NAMALWA (cell line): ENCODE measurements at regions not wholly inside any gene's neighbourhood (a gene's known extent, or its start where the extent isn't known, plus 50 kb on each side); places are given as distances from the start of the nearest gene placed in this dataset.
"Not testable (repeated sequence)": the region's sequence is repeated elsewhere in the genome, so short reads cannot be mapped to it uniquely, and the experiment has no call there.

Source experiments
- DNase-seq: peaks from one replicate; pipeline ENCODE4 v3.0.0-alpha.2; 2015; ENCODE audit warnings: low spot score

DNA sequence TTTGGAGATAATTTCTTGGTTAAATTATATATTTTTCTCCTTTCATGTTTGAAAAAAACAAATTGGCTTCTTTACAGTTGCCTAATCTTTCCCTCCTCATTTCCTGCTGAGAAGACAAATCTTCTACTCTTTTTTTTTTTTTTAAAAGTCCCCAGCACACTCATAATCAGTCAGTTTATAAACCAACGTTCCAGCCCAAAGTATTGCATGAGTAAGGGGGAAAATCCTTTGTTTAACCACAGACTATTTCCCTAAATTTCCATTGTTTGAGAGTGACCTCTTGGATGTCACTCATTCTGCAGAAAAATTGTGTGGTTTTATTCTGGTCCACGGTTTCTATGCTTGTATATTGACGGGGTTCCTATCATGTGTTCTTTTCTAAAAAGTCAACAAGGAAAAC lies 55.1 kb upstream of the TLR4 start:
- DNase-seq, result no peak

DNA sequence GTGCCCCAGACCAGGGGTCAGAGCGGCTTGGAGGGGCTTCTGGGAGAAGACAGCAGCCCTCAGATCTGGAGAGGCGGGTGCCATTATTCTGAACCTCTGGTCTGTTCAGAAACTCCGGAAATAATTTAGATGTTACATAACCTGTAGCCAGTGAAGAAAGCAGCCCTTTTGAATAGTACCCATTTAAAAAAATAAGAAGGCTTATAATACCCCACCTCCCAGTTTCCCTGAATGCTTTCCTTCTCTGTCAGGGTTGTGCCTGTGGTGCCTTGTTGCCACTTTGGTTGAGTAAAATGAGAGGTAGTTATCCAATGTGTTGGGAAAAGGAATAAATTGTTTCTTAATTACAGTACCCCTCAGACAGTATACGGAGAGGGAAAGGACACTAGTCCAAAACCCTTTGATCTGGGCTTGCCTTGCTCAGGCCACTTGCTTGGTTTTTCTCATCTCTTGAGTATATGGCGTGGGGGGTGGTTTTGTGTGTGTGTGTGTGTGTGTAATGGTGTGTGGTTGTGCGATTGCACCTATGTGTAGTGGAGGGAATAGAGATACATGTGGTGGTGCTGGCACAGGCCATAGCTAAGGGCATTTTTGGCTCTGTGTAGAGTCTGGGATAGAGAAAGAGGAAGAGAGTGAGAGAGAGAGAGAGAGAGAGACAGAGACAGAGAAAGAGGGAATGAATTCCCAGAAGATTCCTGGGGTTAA lies 59.1 kb upstream of the TLR4 start:
- DNase-seq, result no peak

GRCh38 chr9:117644133-117644931 lies 59.9 kb upstream of the TLR4 start:
- peak; percentile 76 for DNase-seq

DNA sequence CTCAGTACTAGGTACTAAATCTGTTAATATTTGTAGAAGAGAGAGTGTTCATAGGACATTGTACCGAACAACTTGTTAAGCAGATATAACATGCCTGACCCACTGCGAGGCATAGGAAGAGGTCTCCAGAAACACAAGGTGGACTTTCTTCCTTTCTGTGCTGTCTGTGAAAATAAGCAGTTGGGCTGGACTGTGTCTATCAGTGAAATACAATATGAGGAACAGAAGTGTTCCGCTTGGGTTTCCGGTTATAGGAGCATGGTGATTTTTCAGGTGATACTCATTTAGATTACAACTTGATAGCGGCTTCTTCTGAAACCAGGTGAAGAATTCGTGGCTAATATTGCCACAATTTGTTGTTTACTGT lies 60.9 kb upstream of the TLR4 start:
- no peak for DNase-seq

GRCh38 chr9:117642571-117643287 lies 61.5 kb upstream of the TLR4 start:
- not testable (repeated sequence) for DNase-seq

- no peak for DNase-seq
These were observed 67.5 kb upstream of the TLR4 start for GRCh38 chr9:117636681-117637080.

DNA sequence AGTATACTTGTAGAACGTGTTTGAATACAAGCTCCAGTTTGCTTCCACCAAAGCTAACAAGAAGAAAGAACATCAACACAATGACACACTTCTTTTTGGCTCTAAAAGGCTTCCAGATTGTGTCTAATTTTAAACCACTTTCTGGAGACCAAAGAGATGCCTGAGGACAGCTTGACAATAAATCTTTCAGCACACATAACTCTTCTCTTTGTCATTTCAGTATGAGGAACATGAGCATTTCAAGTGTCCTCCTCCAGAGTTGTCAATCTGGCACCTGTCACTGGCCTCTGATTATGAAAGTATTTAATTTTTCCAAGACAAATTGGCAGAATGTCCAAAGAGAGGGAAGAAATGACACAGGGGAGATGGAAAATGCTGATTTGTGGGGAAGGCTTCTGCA lies 79.0 kb upstream of the TLR4 start:
- no peak for DNase-seq

DNA sequence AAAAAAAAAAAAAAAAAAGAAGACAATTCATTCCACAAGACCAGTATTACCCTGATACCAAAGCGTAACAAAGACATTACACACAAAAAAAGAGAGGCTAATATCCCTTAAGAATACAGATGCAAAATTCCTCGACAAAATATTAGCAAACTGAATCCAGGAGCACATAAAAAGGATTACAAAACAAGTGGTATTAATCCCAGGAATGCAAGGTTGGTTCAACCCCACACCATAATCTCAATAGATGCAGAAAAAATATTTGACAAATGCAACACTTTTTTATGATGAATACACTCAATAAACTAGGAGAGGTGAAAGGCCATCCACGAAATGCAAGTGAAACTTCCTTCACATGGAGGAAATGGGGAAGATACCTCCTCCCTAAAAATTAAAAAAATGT lies 80.1 kb upstream of the TLR4 start:
- DNase-seq, result no peak

- peak; percentile 3 for DNase-seq
These were observed 81.9 kb upstream of the TLR4 start for GRCh38 chr9:117622347-117622746.

GRCh38 chr9:117616431-117616831 lies 87.8 kb upstream of the TLR4 start:
- no peak for DNase-seq

- DNase-seq, result no peak
These were observed 91.9 kb upstream of the TLR4 start for GRCh38 chr9:117612317-117612716.

GRCh38 chr9:117597977-117598376 lies 106.2 kb upstream of the TLR4 start:
- DNase-seq, result no peak

DNA sequence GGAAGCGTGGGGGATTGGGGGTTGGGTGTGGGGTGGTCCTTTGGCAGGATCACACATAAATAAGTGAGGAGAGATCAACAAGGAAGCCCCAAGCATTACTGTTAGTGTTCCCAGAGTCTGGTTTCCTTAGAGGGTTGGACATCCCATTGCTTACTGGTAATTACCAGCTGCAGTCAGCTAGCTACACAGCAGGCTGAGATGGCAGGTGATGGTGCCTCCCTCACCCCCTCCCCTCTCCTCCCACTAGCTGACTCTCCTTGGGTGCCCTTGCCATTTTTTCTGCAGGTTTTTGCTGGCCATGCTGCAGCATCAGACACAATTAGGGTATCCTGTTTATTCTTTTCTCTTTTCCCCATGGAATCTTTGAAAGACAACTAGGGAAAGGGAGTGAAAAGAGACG lies 107.5 kb upstream of the TLR4 start:
- no peak for DNase-seq

DNA sequence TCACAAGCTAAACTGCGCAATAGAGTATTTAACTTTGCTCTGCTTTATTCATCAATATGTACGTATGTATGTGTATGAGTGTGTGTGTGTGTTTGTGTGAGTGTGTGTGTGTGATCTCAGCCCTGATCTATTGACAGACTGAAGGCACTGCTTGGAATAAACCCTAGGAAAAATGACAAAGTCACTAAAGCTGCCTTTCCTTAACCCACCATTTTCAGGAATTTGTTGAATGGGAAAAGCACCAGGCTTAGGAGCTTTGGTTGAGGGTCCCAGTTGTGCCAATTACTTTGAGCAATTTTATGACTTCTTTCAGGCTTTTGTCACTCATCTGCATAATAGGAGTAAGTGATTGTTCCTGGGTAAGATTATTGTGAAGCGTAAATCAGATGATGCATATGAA lies 108.6 kb upstream of the TLR4 start:
- no peak for DNase-seq

DNA sequence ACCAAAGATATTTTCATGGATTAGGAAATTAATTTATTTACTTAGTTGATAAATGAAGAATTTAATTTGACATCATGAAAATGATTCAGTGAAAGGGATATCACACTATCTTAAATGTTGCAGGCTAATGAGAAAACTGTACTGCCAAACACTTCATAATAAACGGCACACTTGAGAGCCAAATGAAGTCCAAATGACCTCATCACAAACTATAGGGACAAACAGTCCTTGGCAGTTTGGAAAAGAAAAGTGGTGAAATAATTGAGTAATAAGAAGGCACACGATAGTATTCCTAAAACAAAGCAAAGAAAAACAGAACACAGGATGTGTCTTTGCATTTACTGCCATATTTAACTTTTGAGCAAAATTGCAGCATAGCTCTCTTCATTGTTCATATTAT lies 116.9 kb upstream of the TLR4 start:
- no peak for DNase-seq

DNA sequence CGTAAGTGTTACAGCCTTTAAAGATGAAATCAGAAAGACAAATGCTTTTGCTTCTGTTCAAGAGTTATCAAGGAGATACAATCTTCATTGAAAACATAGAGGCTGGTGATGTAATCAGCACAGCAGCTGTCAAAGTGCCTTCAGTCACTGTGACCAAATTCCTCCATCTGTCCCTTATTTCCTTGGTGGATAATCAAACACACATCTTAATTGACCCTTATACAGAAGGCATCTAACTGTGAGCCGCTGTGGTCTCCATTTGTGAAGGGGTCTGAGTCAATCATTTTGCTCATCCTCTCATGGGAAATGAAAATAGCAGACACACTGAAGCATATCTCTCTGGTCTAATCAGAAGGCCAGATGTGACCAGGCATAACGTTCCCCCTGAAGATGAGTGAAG lies 130.1 kb upstream of the TLR4 start:
- no peak for DNase-seq

DNA sequence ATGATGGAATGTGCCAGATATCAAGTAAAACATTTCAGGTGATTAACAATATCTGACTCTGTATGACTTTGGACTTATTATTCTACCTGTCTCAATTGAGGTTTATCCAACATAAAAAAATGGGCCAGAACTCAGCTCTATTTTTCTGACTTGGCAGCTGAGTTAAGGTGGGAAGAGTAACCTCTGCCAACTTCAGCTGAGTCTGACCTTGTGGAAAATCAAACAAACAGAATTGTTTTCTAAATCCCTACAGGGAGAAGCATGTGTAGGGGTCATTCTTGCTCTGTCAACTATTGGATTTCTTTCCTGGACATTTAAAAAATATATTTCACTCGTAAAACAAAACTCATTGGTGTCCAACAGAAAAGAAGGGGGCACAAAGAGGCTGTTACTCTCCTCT lies 139.4 kb upstream of the TLR4 start:
- DNase-seq, result no peak

DNA sequence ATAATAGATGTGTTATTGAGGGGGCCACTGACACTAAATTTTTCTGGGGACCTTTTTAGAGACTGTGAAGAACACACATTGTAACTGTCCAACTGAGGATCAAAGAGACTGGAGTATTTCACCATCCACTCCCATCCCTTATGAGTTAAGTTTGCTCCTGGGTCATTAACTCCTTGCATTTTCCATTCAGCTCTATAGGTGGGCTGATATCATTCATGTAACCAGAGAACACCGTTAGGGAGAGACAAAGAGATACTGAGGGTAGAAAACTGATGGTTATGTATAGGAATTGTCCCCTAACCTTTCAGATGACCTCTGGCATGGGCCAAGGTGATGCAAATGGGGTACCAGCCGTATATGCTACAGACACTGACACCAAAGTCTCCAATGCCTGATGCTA lies 142.4 kb upstream of the TLR4 start:
- no peak for DNase-seq

GRCh38 chr9:117555964-117556629 lies 141.2 kb upstream of the ASTN2 start:
- peak; percentile 70 for DNase-seq

GRCh38 chr9:117552811-117553210 lies 138.0 kb upstream of the ASTN2 start:
- DNase-seq, result no peak

DNA sequence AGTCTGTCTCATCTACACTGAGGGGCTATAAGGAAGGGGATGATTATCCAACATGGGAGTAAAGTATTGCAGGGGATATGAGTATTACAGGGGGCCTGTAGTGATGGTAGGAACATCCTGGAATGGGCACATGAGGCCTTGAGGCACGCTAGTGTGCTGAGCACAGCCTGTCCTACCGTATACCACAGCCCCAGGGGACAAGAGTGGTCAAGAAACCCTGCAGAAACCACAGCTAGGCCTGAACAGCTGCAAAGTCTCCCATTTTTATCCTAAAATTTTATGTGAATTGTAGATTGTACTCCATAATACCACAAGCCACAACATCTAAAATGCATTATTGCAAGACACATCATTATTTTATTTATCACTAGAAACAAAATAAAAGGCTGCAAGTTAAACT lies 136.3 kb upstream of the ASTN2 start:
- no peak for DNase-seq

DNA sequence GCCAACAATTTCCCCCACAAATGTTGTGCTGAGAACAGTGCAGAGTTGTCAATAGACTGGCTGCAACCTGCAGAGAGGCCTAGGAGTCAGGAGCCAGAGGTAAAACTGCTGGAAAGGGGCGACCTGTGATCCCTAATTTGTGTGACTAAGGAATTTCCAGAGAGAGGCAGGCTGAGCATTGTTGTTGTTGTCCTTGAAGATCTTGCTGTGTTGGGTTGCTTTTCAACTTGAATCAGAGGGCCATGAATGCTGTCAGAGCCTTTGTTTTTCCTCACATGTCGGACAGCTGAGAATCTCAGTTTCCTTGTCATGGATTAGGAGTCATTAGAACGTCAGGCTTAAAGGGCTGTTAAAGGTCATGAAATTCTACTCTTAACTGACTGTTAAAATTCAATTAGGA lies 134.6 kb upstream of the ASTN2 start:
- DNase-seq, result no peak

DNA sequence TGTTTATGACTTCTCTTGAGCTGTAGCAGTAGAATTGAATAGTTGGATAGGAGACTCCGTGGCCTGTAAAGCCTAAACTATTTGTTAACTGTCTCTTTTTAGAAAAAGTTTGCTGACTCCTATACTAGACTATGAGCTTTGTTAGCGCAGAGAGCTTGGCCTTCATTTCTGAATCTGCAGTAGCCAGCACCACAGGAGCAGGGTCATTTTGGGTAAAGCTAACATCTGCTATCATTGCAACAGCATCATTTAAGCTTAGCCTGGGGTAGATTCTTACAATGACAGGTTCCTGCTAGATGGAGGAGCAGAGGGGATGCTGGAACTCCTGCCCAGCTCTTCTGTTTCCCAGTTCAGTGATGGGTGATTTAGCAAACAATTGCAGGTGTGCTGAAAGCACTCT lies 133.7 kb upstream of the ASTN2 start:
- DNase-seq, result no peak
